ENCODE measurements at regions not wholly inside any gene's neighbourhood (a gene's known extent, or its start where the extent isn't known, plus 50 kb on each side); places are given as distances from the start of the nearest gene placed in this dataset.

DNA sequence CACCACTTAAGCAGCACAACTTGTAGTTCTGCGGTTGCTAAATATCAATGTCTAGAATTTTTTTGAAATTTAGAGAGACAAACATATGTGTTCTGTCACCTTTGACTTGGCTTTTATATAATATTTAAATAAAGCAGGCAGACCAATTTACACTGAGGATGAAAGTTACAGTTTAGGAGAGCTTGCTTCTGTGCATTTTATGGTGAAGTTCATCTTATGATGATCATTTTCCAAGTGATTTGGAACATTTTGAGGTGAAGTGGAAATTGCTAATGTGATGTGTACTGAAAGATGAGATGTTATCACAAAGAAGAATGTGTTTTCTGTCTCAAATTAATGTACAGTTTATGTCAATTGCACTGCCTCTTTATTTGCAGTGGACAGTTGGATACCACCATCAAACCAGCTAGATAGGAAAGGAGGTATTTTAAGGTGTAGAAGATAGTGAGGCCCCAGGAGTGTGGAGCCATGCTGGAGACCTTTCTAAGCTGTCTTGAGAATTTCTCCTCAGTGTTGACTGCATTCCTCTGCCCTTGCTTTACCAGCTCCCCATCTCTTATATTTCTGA, 461.9 kb downstream of the UTRN start:
- CTCF ChIA-PET = no interaction called here

DNA sequence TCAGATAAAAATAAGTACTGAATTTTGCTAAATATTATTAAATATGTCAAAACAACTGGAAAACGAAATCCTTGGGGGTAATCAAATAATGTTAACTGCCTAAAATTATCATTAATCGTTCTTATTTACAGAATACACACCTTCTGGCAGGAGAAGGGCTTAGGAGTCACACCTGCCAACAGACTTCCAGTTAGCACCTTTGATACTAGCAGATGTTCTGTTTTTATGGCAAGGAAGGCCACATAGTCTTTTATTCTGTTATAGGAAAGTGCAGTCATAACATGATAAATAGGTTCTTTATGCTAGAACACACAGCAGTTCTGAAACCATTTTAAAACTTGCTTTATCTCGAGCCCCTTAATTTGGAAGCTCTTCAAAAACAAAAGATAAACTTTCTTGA, 464.1 kb downstream of the UTRN start:
- no peak for ATAC-seq
- Histone ChIP-seq H3K9me3 (ENCODE audit: control insufficient read depth, insufficient read depth, low read depth, low read length) (no peaks in the 10 kb centered on the region), H3K4me3 (ENCODE audit: low read depth in 2 of 2, low read length in 2 of 2) (no peak overlapping the region), H3K36me3 (ENCODE audit: control insufficient read depth, insufficient read depth, low read length) (peaks cover 6% of the 10 kb centered on the region), H3K27me3 (ENCODE audit: control insufficient read depth, insufficient read depth, low read length) (no peaks in the 10 kb centered on the region), H3K27ac (ENCODE audit: low read length) (no peak overlapping the region), H3K4me1 (ENCODE audit: control insufficient read depth, insufficient read depth, low read length) (no peaks in the 10 kb centered on the region)
- CTCF ChIA-PET = no interaction called here
- POLR2A ChIA-PET = no interaction called here
- BruUV-seq (replicated peaks) = no TSS peak
- intact Hi-C loops (cut with micrococcal nuclease; ENCODE audit: unreplicated experiment) = no loop called here
- DNase-seq (ENCODE audit: low read depth, low spot score) = no peak
- TF ChIP-seq, protein P1, sequence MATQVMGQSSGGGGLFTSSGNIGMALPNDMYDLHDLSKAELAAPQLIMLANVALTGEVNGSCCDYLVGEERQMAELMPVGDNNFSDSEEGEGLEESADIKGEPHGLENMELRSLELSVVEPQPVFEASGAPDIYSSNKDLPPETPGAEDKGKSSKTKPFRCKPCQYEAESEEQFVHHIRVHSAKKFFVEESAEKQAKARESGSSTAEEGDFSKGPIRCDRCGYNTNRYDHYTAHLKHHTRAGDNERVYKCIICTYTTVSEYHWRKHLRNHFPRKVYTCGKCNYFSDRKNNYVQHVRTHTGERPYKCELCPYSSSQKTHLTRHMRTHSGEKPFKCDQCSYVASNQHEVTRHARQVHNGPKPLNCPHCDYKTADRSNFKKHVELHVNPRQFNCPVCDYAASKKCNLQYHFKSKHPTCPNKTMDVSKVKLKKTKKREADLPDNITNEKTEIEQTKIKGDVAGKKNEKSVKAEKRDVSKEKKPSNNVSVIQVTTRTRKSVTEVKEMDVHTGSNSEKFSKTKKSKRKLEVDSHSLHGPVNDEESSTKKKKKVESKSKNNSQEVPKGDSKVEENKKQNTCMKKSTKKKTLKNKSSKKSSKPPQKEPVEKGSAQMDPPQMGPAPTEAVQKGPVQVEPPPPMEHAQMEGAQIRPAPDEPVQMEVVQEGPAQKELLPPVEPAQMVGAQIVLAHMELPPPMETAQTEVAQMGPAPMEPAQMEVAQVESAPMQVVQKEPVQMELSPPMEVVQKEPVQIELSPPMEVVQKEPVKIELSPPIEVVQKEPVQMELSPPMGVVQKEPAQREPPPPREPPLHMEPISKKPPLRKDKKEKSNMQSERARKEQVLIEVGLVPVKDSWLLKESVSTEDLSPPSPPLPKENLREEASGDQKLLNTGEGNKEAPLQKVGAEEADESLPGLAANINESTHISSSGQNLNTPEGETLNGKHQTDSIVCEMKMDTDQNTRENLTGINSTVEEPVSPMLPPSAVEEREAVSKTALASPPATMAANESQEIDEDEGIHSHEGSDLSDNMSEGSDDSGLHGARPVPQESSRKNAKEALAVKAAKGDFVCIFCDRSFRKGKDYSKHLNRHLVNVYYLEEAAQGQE (IDR thresholded peaks at IDR 0.05; ENCODE audit: insufficient read depth in 1 of 2, low read depth in 2 of 2, low read length in 1 of 2) = no peak
- TF ChIP-seq POLR2AphosphoS5 (IDR thresholded peaks at IDR 0.05; ENCODE audit: low read depth, low read length) (no peak), TCF7L2 (IDR thresholded peaks at IDR 0.05; ENCODE audit: low read depth, low read length) (no peak), SIN3A (IDR thresholded peaks at IDR 0.05; ENCODE audit: borderline replicate concordance, insufficient read depth, low read depth, low read length) (no peak)
- TF ChIP-seq, protein P2, sequence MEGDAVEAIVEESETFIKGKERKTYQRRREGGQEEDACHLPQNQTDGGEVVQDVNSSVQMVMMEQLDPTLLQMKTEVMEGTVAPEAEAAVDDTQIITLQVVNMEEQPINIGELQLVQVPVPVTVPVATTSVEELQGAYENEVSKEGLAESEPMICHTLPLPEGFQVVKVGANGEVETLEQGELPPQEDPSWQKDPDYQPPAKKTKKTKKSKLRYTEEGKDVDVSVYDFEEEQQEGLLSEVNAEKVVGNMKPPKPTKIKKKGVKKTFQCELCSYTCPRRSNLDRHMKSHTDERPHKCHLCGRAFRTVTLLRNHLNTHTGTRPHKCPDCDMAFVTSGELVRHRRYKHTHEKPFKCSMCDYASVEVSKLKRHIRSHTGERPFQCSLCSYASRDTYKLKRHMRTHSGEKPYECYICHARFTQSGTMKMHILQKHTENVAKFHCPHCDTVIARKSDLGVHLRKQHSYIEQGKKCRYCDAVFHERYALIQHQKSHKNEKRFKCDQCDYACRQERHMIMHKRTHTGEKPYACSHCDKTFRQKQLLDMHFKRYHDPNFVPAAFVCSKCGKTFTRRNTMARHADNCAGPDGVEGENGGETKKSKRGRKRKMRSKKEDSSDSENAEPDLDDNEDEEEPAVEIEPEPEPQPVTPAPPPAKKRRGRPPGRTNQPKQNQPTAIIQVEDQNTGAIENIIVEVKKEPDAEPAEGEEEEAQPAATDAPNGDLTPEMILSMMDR (IDR thresholded peaks at IDR 0.05) = no peak
- in situ Hi-C loops (cut with HindIII; ENCODE audit: low pct_unique_long_range_greater_than_20kb, low sequenced_read_pairs) = no loop called here

More for the DNA sequence above, 461.9 kb downstream of the UTRN start:
- Histone ChIP-seq H3K4me3 (ENCODE audit: low read depth in 2 of 2, low read length in 2 of 2) (no peak overlapping the region), H3K9me3 (ENCODE audit: control insufficient read depth, insufficient read depth, low read depth, low read length) (no peaks in the 10 kb centered on the region), H3K27me3 (ENCODE audit: control insufficient read depth, insufficient read depth, low read length) (no peaks in the 10 kb centered on the region), H3K27ac (ENCODE audit: low read length) (no peak overlapping the region), H3K4me1 (ENCODE audit: control insufficient read depth, insufficient read depth, low read length) (no peaks in the 10 kb centered on the region), H3K36me3 (ENCODE audit: control insufficient read depth, insufficient read depth, low read length) (peaks cover 5% of the 10 kb centered on the region)
- intact Hi-C loops (cut with micrococcal nuclease; ENCODE audit: unreplicated experiment) (no loop called here), in situ Hi-C loops (cut with HindIII; ENCODE audit: low pct_unique_long_range_greater_than_20kb, low sequenced_read_pairs) (no loop called here)
- no peak for ATAC-seq
- BruUV-seq (replicated peaks) = no TSS peak
- POLR2A ChIA-PET = no interaction called here
- DNase-seq (ENCODE audit: low read depth, low spot score) = no peak
- TF ChIP-seq, protein P2 (IDR thresholded peaks at IDR 0.05) = no peak
- TF ChIP-seq TCF7L2 (IDR thresholded peaks at IDR 0.05; ENCODE audit: low read depth, low read length) = no peak
- TF ChIP-seq SIN3A (IDR thresholded peaks at IDR 0.05; ENCODE audit: borderline replicate concordance, insufficient read depth, low read depth, low read length) = no peak
- TF ChIP-seq, protein P1 (IDR thresholded peaks at IDR 0.05; ENCODE audit: insufficient read depth in 1 of 2, low read depth in 2 of 2, low read length in 1 of 2) = no peak
- TF ChIP-seq POLR2AphosphoS5 (IDR thresholded peaks at IDR 0.05; ENCODE audit: low read depth, low read length) = no peak
